SK-N-SH (cell line): ENCODE measurements at regions not wholly inside any gene's neighbourhood (a gene's known extent, or its start where the extent isn't known, plus 50 kb on each side); places are given as distances from the start of the nearest gene placed in this dataset.

Source experiments
- CTCF ChIA-PET: fragments of 300-600, 350-600 bp; formaldehyde crosslinking; extraction: SDS; loops from one replicate; lab custom pipeline; 2021; lab: Yijun Ruan, JAX
- POLR2A ChIA-PET: fragments of 350-600 bp; sonication (Branson Sonifier 250); formaldehyde crosslinking; extraction: SDS; loops from one replicate; lab custom pipeline; 2020; ENCODE audit warnings: antibody characterized with exemption, inconsistent platforms; lab: Yijun Ruan, JAX
- DNase-seq: peaks from one replicate; pipeline ENCODE4 v3.0.0; 2012
- H2AFZ ChIP-seq: fragments of 200-600 bp; sonication (generic); 2 replicates; pipeline ENCODE4 v1.8.1; 2016; ENCODE audit warnings: antibody characterized with exemption, mild to moderate bottlenecking, low read depth
- H3F3A ChIP-seq: fragments of 200-600 bp; sonication (generic); replicated peaks from 2 replicates; pipeline ENCODE3; 2016; ENCODE audit warnings: antibody characterized with exemption, mild to moderate bottlenecking; ENCODE audit not compliant: insufficient read depth
- H3K27ac ChIP-seq, 2 experiments: fragments of 200-500 bp in 1 of 2; fragments of 200-600 bp in 1 of 2; sonication (Bioruptor generic) in 1 of 2; sonication (generic), shearing (Covaris generic) in 1 of 2; 2 replicates each; pipeline versions ENCODE4 v1.5.1 to v1.6.1; 2014 to 2016; ENCODE audit warnings: low read depth in 2 of 2, inconsistent platforms in 1 of 2, low read length in 1 of 2, mild to moderate bottlenecking in 1 of 2, mixed read lengths in 1 of 2
- H3K27me3 ChIP-seq: fragments of 200-600 bp; sonication (generic), shearing (Covaris generic); 2 replicates; pipeline ENCODE4 v1.6.1; 2016; ENCODE audit warnings: mixed run types; ENCODE audit not compliant: insufficient read depth
- H3K36me3 ChIP-seq, 2 experiments: fragments of 200-500 bp in 1 of 2; fragments of 200-600 bp in 1 of 2; sonication (Bioruptor generic) in 1 of 2; sonication (generic) in 1 of 2; replicated peaks in 1 of 2; 2 replicates each; pipeline versions ENCODE3 to v1.5.1; 2014 to 2016; ENCODE audit warnings: low read length in 1 of 2, mild to moderate bottlenecking in 1 of 2; ENCODE audit not compliant: insufficient read depth in 2 of 2, control insufficient read depth in 1 of 2
- H3K4me1 ChIP-seq, 2 experiments: fragments of 200-500 bp in 1 of 2; fragments of 200-600 bp in 1 of 2; sonication (Bioruptor generic) in 1 of 2; sonication (generic), shearing (Covaris generic) in 1 of 2; 2 replicates each; pipeline versions ENCODE4 v1.5.1 to v1.6.1; 2014 to 2016; ENCODE audit warnings: low read depth in 1 of 2, low read length in 1 of 2, mixed run types in 1 of 2; ENCODE audit not compliant: insufficient read depth in 2 of 2, control insufficient read depth in 1 of 2
- H3K4me2 ChIP-seq: fragments of 200-600 bp; sonication (generic), shearing (Covaris generic); 2 replicates; pipeline ENCODE4 v1.6.1; 2017; ENCODE audit warnings: mixed run types
- H3K4me3 ChIP-seq, 2 experiments: fragments of 200-500 bp in 1 of 2; fragments of 200-600 bp in 1 of 2; sonication (Bioruptor generic) in 1 of 2; sonication (generic), shearing (Covaris generic) in 1 of 2; 2 replicates each; pipeline versions ENCODE4 v1.5.1 to v1.8.1; 2014 to 2016; ENCODE audit warnings: low read depth in 2 of 2, inconsistent platforms in 1 of 2, low read length in 1 of 2, mild to moderate bottlenecking in 1 of 2, mixed read lengths in 1 of 2, moderate library complexity in 1 of 2
- H3K79me2 ChIP-seq: fragments of 200-600 bp; sonication (generic); 2 replicates; pipeline ENCODE4 v1.8.1; 2017; ENCODE audit warnings: mild to moderate bottlenecking; ENCODE audit not compliant: insufficient read depth
- H3K9ac ChIP-seq: fragments of 200-600 bp; sonication (generic); 2 replicates; pipeline ENCODE4 v1.6.1; 2017; ENCODE audit warnings: mixed run types
- H3K9me2 ChIP-seq: fragments of 200-600 bp; sonication (generic); 2 replicates; pipeline ENCODE4 v1.6.1; 2017; ENCODE audit warnings: mixed run types
- H3K9me3 ChIP-seq: fragments of 200-600 bp; sonication (generic); 2 replicates; pipeline ENCODE4 v1.6.1; 2017; ENCODE audit warnings: mixed run types, mild to moderate bottlenecking, moderate library complexity
- H4K20me1 ChIP-seq: fragments of 200-600 bp; sonication (generic); 2 replicates; pipeline ENCODE4 v1.6.1; 2017; ENCODE audit warnings: mild to moderate bottlenecking, mixed run types; ENCODE audit not compliant: insufficient read depth
- CHD2 ChIP-seq: fragments of 150-350 bp; IDR thresholded peaks from 2 replicates; pipeline ENCODE4 v1.6.1; 2018; ENCODE audit warnings: low read length; ENCODE audit not compliant: partially characterized antibody
- ELF1 ChIP-seq: IDR thresholded peaks from 2 replicates; pipeline ENCODE4 v1.4.0; 2012
- FOSL2 ChIP-seq: IDR thresholded peaks from 2 replicates; pipeline ENCODE4 v1.4.0; 2012; ENCODE audit warnings: low read depth, mild to moderate bottlenecking, moderate library complexity, borderline replicate concordance
- NFIC ChIP-seq: IDR thresholded peaks from 2 replicates; pipeline ENCODE4 v1.4.0; 2012; ENCODE audit warnings: borderline replicate concordance
- NRF1 ChIP-seq: IDR thresholded peaks from 2 replicates; pipeline ENCODE4 v1.6.1; 2012; ENCODE audit warnings: low read depth, mild to moderate bottlenecking, low read length
- RAD21 ChIP-seq: IDR thresholded peaks from 2 replicates; pipeline ENCODE4 v1.6.1; 2012; ENCODE audit warnings: mild to moderate bottlenecking, low read length
- RXRA ChIP-seq: IDR thresholded peaks from 2 replicates; pipeline ENCODE4 v1.4.0; 2012; ENCODE audit warnings: low read depth, mild to moderate bottlenecking, borderline replicate concordance
- SIN3A ChIP-seq: IDR thresholded peaks from 2 replicates; pipeline ENCODE4 v1.6.1; 2012; ENCODE audit warnings: low read depth, mild to moderate bottlenecking, low read length, moderate library complexity, borderline replicate concordance
- SMC3 ChIP-seq: IDR thresholded peaks from 2 replicates; pipeline ENCODE4 v1.6.1; 2012; ENCODE audit warnings: low read depth, low read length, improper control_type of control experiment
- TAF1 ChIP-seq: IDR thresholded peaks from 2 replicates; pipeline ENCODE4 v1.6.1; 2012; ENCODE audit warnings: low read depth, mild to moderate bottlenecking, low read length, moderate library complexity, borderline replicate concordance
- TCF12 ChIP-seq: IDR thresholded peaks from 2 replicates; pipeline ENCODE4 v1.4.0; 2012
- WGBS: methylation state at CpG from one replicate; pipeline ENCODE4 v1.1.6; 2017; ENCODE audit warnings: low lambda C conversion rate; 5-methylcytosine and 5-hydroxymethylcytosine counted together
- TF ChIP-seq, protein P1 (sequence below): IDR thresholded peaks from 2 replicates; pipeline ENCODE4 v1.4.0; 2012; ENCODE audit warnings: low read depth, borderline replicate concordance
- TF ChIP-seq, protein P2 (sequence below): IDR thresholded peaks from 2 replicates; pipeline ENCODE4; 2012

DNA sequence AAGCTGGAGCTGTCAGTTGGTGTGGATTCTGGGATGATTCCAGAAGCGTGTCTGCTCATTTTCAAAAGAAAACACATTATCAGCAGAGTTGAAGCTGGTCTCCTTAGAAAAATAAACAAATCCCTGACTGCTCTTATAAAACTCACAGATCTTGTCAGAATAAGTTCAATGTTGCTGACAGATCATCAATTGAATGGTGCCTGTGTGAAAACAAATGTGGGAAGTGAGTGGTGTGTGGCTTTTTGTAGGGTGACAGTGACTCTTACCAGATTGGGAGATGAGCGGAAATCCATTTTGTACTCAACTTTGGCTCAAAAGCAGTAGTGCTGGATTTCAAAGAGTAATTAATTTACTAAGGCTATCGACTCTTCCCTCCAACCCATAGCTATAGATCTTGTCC is 807.8 kb downstream of the RAPGEF2 start:
- Histone ChIP-seq H3K79me2 (no peaks in the 10 kb centered on the region), H3K9ac (no peak overlapping the region), H3K9me3 (no peaks in the 10 kb centered on the region), H3K4me3 (no peak overlapping the region), H3K36me3 (no peaks in the 10 kb centered on the region), H3K4me2 (no peak overlapping the region), H3K4me1 (no peaks in the 10 kb centered on the region; a peak in 1 of 4 replicates), H3K9me2 (no peaks in the 10 kb centered on the region), H4K20me1 (no peaks in the 10 kb centered on the region), H3K27me3 (no peaks in the 10 kb centered on the region), H3K27ac (no peak overlapping the region), H2AFZ (no peak overlapping the region), H3F3A (no peaks in the 10 kb centered on the region)
- TF ChIP-seq CHD2, result no peak
- no peak for TF ChIP-seq NRF1
- no peak for TF ChIP-seq SIN3A
- no peak for DNase-seq
- POLR2A ChIA-PET, result no interaction called here
- CTCF ChIA-PET, result interaction anchor here (0.6 kb wide), 2 partner anchors 20 to 163 kb away, joined by 3 read pairs; no protein-coding TSS in a partner anchor
- WGBS, result 32% methylated on average over 3 of the region's 3 CpGs

DNA sequence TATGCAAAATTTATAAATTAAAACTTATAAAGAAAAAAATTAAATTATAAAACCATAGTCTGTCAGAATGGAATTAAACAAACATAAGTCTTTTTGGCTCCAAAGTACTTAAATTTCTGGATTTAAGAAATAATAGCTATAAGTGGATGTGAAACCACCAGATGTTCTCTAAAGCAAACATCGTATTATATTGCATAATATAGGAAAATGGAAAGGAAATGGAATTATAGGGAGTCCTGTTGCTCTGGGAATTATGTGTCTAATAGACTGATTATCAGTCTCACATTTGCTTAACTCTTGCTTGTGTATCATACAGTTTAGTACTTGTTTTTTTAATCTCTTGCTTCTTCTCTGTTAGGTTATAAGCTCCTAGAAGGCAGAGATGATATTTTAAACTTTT is 819.2 kb downstream of the RAPGEF2 start:
- no peaks in the 10 kb centered on the region for H3K79me2 ChIP-seq
- ChIA-PET CTCF (interaction anchor here (1.5 kb wide), 1 partner anchor 25 kb away, joined by 4 read pairs; no protein-coding TSS in a partner anchor), POLR2A (no interaction called here)
- H3K36me3 ChIP-seq, result no peaks in the 10 kb centered on the region
- H3K9me2 ChIP-seq, result no peaks in the 10 kb centered on the region
- no peak overlapping the region for H3K4me3 ChIP-seq
- DNase-seq, result peak; percentile 15
- 0% methylated on average over 1 of the region's 1 CpG for WGBS
- H3K4me1 ChIP-seq, result no peaks in the 10 kb centered on the region; a peak in 1 of 4 replicates
- no peak overlapping the region for H3K9ac ChIP-seq
- TF ChIP-seq NFIC (no peak), ELF1 (no peak)
- H3K27me3 ChIP-seq, result no peaks in the 10 kb centered on the region
- H3K4me2 ChIP-seq, result no peak overlapping the region
- H2AFZ ChIP-seq, result no peak overlapping the region
- no peaks in the 10 kb centered on the region for H3K9me3 ChIP-seq
- H3K27ac ChIP-seq, result peak overlapping the region in 1 of 2 experiments; percentile 64; a peak in 2 of 4 replicates
- no peaks in the 10 kb centered on the region for H4K20me1 ChIP-seq
- H3F3A ChIP-seq, result no peaks in the 10 kb centered on the region

DNA sequence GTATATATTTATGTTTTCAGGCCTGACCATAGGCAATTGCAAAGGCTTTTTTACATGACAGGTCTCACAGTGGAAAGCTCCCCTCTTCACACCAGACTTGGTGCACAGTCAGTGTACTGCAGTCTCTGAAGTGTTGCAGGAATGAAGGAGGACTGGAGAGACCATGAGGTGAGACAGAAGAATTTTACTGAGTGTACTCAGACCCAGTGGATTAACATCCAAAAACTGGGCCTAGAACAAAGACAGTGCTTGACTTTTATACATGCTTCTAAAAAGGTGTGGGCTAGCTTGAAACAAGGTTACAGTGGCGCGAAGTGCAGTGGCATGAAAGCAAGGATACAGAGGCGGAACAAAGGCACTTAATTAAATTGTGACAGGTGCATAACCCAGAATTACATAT is 822.9 kb downstream of the RAPGEF2 start:
- H3K4me1 ChIP-seq, result no peaks in the 10 kb centered on the region; a peak in 1 of 4 replicates
- no peaks in the 10 kb centered on the region for H3K79me2 ChIP-seq
- H2AFZ ChIP-seq, result no peak overlapping the region

More for the DNA sequence above, 822.9 kb downstream of the RAPGEF2 start:
- H3K4me3 ChIP-seq, result no peak overlapping the region
- no peak overlapping the region for H3K9ac ChIP-seq
- no peak overlapping the region for H3K27ac ChIP-seq
- POLR2A ChIA-PET, result no interaction called here
- H3K9me2 ChIP-seq, result no peaks in the 10 kb centered on the region
- H3K4me2 ChIP-seq, result no peak overlapping the region
- H3K27me3 ChIP-seq, result no peaks in the 10 kb centered on the region
- H3F3A ChIP-seq, result no peaks in the 10 kb centered on the region
- no peaks in the 10 kb centered on the region for H3K9me3 ChIP-seq
- CTCF ChIA-PET, result no interaction called here
- no peak for DNase-seq
- H3K36me3 ChIP-seq, result no peaks in the 10 kb centered on the region
- TF ChIP-seq RXRA, result no peak
- no peak for TF ChIP-seq TCF12
- TF ChIP-seq SIN3A, result no peak
- TF ChIP-seq, protein P1, sequence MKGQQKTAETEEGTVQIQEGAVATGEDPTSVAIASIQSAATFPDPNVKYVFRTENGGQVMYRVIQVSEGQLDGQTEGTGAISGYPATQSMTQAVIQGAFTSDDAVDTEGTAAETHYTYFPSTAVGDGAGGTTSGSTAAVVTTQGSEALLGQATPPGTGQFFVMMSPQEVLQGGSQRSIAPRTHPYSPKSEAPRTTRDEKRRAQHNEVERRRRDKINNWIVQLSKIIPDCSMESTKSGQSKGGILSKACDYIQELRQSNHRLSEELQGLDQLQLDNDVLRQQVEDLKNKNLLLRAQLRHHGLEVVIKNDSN, result no peak
- TF ChIP-seq FOSL2, result no peak
- TF ChIP-seq TAF1, result no peak
- TF ChIP-seq RAD21, result no peak
- no peak for TF ChIP-seq SMC3
- TF ChIP-seq, protein P2, sequence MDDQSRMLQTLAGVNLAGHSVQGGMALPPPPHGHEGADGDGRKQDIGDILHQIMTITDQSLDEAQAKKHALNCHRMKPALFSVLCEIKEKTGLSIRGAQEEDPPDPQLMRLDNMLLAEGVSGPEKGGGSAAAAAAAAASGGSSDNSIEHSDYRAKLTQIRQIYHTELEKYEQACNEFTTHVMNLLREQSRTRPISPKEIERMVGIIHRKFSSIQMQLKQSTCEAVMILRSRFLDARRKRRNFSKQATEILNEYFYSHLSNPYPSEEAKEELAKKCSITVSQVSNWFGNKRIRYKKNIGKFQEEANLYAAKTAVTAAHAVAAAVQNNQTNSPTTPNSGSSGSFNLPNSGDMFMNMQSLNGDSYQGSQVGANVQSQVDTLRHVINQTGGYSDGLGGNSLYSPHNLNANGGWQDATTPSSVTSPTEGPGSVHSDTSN, result no peak
- 63% methylated on average over 3 of the region's 3 CpGs for WGBS
- no peaks in the 10 kb centered on the region for H4K20me1 ChIP-seq
